Thyroid gland (tissue), 4 donors: ENCODE measurements at regions not wholly inside any gene's neighbourhood (a gene's known extent, or its start where the extent isn't known, plus 50 kb on each side); places are given as distances from the start of the nearest gene placed in this dataset.

Experiments
- DNase-seq, 2 donors: peaks; one replicate each; pipeline ENCODE4 v3.0.0-alpha.2; 2019
- H3K27ac ChIP-seq, 3 donors: fragments of 200-600 bp; sonication (generic); 1 replicate in 2 of 3; 2 replicates in 1 of 3; pipeline ENCODE4 v1.5.1; 2016 to 2019; ENCODE audit warnings: mild to moderate bottlenecking in 1 of 3, moderate library complexity in 1 of 3
- H3K27me3 ChIP-seq: fragments of 200-600 bp; sonication (generic); one replicate; pipeline ENCODE4 v1.5.1; 2019
- H3K36me3 ChIP-seq, 2 donors: fragments of 200-600 bp; sonication (generic); one replicate each; pipeline ENCODE4 v1.5.1; 2016 to 2019
- H3K4me1 ChIP-seq, 2 donors: fragments of 200-600 bp; sonication (generic); one replicate each; pipeline ENCODE4 v1.5.1; 2017 to 2019
- H3K4me3 ChIP-seq, 3 donors: fragments of 200-600 bp; sonication (generic); replicated peaks in 1 of 3; 1 replicate in 2 of 3; 2 replicates in 1 of 3; pipeline ENCODE4 v1.5.1; 2016; ENCODE audit warnings: mild to moderate bottlenecking in 1 of 3
- H3K9me3 ChIP-seq: fragments of 200-600 bp; sonication (generic); one replicate; pipeline ENCODE4 v1.5.1; 2017
- POLR2A ChIP-seq, 2 donors: fragments of 450-650 bp; IDR thresholded peaks; one replicate each; pipeline ENCODE4 v1.6.1; 2017; ENCODE audit warnings: antibody characterized with exemption in 2 of 2, mild to moderate bottlenecking in 2 of 2, moderate library complexity in 1 of 2
- WGBS, 2 donors: methylation state at CpG; one replicate each; pipeline ENCODE4 v1.1.5; 2017; 5-methylcytosine and 5-hydroxymethylcytosine counted together
- intact Hi-C: fragments of 100-400 bp; cut with DNase I; formaldehyde crosslinking; loops from one replicate; pipeline ENCODE4 v1.15.1; 2023
- TF ChIP-seq, protein P1 (sequence below), 6 experiments: fragments of 200-600 bp in 3 of 6; fragments of 450-650 bp in 3 of 6; sonication (generic) in 3 of 6; IDR thresholded peaks; one replicate each; pipeline ENCODE4 v1.5.1; 2016 to 2019; ENCODE audit warnings: antibody characterized with exemption in 6 of 6, mild to moderate bottlenecking in 2 of 6, inconsistent platforms in 1 of 6, moderate library complexity in 1 of 6

DNA sequence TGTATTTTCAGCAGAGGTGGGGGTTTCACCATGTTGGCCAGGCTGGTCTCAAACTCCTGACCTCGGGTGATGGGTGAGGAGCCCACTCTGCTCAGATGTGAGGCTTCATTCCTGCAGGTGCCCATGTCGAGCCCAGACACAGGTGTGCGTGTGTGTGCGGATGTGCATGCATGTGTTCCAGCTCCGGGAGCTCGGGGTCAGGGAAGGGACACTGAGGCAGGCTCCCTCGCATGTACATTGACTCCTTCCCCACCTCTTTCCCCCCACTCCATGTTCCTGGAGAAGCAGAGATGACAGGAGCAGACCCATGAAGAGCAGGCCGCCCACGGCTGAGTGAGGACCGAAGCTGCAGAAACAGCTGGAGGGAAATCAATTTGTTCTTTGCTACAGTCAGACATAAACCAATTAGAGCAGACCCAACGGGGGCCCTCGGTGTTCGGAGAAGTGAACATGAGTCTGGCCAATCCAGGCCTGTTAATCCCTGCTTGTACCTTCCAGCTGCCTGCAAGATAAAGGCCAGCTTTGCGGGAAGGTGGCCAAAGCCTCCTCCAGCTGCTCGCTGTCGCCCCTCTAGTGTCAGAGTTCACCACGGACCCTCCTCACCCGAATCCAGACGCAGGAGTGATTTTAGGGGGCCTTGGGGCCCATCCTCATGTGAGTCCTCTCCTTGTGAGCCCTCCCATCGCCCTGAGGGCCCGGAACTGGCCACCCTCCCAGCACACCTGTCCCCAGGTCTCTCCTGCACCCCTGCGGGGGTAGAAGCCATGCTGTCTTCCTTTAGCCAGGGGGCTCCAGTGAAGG, 321.0 kb upstream of the RTL1 start:
- TF ChIP-seq, protein P1, sequence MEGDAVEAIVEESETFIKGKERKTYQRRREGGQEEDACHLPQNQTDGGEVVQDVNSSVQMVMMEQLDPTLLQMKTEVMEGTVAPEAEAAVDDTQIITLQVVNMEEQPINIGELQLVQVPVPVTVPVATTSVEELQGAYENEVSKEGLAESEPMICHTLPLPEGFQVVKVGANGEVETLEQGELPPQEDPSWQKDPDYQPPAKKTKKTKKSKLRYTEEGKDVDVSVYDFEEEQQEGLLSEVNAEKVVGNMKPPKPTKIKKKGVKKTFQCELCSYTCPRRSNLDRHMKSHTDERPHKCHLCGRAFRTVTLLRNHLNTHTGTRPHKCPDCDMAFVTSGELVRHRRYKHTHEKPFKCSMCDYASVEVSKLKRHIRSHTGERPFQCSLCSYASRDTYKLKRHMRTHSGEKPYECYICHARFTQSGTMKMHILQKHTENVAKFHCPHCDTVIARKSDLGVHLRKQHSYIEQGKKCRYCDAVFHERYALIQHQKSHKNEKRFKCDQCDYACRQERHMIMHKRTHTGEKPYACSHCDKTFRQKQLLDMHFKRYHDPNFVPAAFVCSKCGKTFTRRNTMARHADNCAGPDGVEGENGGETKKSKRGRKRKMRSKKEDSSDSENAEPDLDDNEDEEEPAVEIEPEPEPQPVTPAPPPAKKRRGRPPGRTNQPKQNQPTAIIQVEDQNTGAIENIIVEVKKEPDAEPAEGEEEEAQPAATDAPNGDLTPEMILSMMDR (IDR thresholded peaks at IDR 0.05), result no peak
- no peak for TF ChIP-seq POLR2A (IDR thresholded peaks at IDR 0.05)
- Histone ChIP-seq H3K27me3 (no peaks in the 10 kb centered on the region), H3K9me3 (no peaks in the 10 kb centered on the region), H3K36me3 (no peaks in the 10 kb centered on the region), H3K4me3 (no peak overlapping the region), H3K4me1 (no peaks in the 10 kb centered on the region), H3K27ac (no peak overlapping the region)
- intact Hi-C loops, result no loop called here
- DNase-seq, result no peak
- 78 to 79% methylated on average over 18 to 21 of the region's 22 CpGs for WGBS, 2 donors

DNA sequence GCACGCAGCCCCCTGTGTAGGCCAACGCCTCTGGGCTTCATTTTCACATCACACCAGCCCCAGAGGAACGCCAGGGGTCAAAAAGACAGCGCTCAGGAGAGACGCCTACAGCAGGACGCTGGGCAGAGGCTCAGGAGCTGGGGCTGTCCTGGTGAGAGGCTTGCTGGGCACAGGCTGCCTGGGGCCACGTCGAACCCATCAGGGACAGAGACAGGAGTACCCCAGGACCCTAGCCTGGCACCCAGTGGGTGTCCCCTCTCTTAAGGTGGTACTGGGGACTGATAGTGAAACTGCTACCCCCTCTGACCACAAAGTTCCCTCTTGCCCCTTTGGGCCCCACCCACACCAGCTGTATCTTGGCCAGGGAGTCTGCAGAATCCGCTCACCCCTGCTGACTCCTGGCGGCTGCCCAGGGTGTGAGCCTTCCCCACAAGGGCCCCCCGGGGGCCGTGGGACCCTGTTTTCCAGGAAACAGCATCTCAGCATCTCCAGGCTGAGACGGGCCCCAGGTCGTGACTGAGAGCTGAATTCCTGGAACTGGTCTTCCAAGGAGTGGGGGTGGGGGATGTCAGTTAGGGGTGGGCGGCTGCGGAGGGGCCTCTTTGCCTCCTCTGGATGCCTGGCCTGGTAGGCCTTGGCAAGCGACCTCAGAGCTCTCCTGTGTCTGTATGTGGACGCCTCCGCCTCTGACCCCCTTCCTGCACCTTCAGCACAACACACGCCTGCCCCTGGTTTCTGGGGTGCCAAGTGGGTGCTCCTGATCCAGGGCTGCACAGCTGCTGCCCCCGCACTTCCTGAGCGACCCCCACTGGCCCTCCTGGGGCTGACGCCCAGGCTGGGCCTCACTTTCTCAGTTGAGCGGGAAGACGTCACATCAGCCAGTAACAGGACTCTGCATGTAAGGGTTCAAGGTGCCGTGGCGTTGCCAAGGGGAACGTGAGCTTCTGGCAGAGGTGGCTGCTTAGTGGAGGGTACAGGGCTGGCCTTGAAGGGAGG, 321.9 kb upstream of the RTL1 start:
- TF ChIP-seq POLR2A (IDR thresholded peaks at IDR 0.05), result no peak
- TF ChIP-seq, protein P1 (IDR thresholded peaks at IDR 0.05), result no peak
- intact Hi-C loops, result no loop called here
- Histone ChIP-seq H3K27me3 (no peaks in the 10 kb centered on the region), H3K27ac (no peak overlapping the region), H3K4me1 (no peaks in the 10 kb centered on the region), H3K9me3 (no peaks in the 10 kb centered on the region), H3K4me3 (no peak overlapping the region), H3K36me3 (no peaks in the 10 kb centered on the region)
- WGBS, 2 donors, result 68 to 71% methylated on average over 22 to 27 of the region's 28 CpGs
- DNase-seq, result no peak

DNA sequence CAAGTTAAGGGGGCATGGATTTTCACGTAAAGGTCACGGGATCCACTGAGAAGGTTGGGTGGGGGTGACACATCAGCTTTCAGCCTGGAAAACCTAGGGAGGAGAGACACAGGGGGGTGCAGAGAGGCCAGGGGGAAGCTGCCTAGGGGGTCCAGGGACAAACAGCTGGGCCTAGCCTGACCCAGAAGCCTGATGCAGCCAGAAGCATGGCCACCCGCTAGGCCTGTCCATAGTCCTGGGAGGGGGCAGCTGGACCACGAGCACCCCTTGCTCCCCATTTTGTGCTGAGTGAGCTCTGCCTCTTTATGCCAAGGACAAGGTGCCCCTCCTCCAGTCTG, 322.7 kb upstream of the RTL1 start:
- H3K27me3 ChIP-seq, result no peaks in the 10 kb centered on the region
- intact Hi-C loops, result no loop called here
- H3K4me3 ChIP-seq, result no peak overlapping the region
- 94 to 95% methylated on average over 2 to 4 of the region's 4 CpGs for WGBS, 2 donors
- no peak overlapping the region for H3K27ac ChIP-seq
- H3K36me3 ChIP-seq, result no peaks in the 10 kb centered on the region
- no peak for TF ChIP-seq POLR2A (IDR thresholded peaks at IDR 0.05)
- TF ChIP-seq, protein P1 (IDR thresholded peaks at IDR 0.05), result no peak
- no peaks in the 10 kb centered on the region for H3K9me3 ChIP-seq
- no peak for DNase-seq
- no peaks in the 10 kb centered on the region for H3K4me1 ChIP-seq

DNA sequence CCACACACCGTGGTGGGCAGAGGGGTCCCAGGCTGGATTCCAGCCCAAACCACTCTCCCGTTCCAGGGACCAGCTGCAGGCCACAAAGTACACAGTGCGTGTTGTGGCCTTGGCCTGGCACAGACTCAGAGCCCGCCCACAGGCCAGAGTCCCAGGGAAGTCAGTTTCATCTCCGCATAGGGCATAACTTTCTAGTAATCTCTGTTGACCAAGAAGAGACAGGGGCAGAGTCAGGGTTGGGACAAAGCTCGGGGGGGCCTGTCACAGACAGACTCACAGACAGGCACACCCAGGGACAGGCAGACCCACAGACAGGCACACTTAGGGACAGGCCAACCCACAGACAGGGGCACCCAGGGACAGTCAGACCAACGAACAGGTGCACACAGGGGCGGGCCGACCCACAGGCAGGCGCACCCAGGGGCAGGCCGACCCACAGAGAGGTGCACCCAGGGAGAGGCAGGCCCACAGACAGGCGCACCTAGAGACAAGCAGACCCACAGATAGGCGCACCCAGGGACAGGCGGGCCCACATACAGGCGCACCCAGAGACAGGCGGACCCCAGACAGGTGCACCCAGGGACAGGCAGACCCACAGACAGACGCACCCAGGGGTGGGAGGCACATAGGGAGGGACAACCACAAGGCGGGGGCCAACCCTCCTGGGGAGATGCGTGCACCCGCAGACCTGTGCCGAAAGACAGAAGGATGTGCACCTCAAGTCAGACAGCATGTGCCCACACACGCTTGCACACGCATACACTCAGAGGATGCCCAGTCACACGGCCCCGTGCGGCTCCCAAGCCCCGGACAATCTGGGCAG, 323.3 kb upstream of the RTL1 start:
- intact Hi-C loops, result no loop called here
- H3K4me3 ChIP-seq, result no peak overlapping the region
- no peaks in the 10 kb centered on the region for H3K4me1 ChIP-seq
- DNase-seq, result no peak
- H3K27me3 ChIP-seq, result no peaks in the 10 kb centered on the region
- TF ChIP-seq, protein P1 (IDR thresholded peaks at IDR 0.05), result no peak
- TF ChIP-seq POLR2A (IDR thresholded peaks at IDR 0.05), result no peak
- H3K27ac ChIP-seq, result no peak overlapping the region
- WGBS, 2 donors, result 87 to 89% methylated on average over 11 to 20 of the region's 27 CpGs
- H3K9me3 ChIP-seq, result no peaks in the 10 kb centered on the region
- no peaks in the 10 kb centered on the region for H3K36me3 ChIP-seq
